Peyer's patch (tissue), 4 donors: ENCODE measurements at regions not wholly inside any gene's neighbourhood (a gene's known extent, or its start where the extent isn't known, plus 50 kb on each side); places are given as distances from the start of the nearest gene placed in this dataset.

ENCODE experiments used
- DNase-seq, 3 donors: peaks; one replicate each; pipeline ENCODE4 v3.0.0-alpha.2; 2017 to 2019
- H3K27ac ChIP-seq, 4 donors: fragments of 200-600 bp; sonication (generic); one replicate each; pipeline ENCODE4 v1.5.1; 2016 to 2019
- H3K27me3 ChIP-seq, 2 donors: fragments of 200-600 bp; sonication (generic); one replicate each; pipeline ENCODE4 v1.5.1; 2019
- H3K36me3 ChIP-seq, 3 donors: fragments of 200-600 bp; sonication (generic); one replicate each; pipeline ENCODE4 v1.5.1; 2016 to 2019
- H3K4me1 ChIP-seq, 4 donors: fragments of 200-600 bp; sonication (generic); one replicate each; pipeline ENCODE4 v1.5.1; 2016 to 2019
- H3K4me3 ChIP-seq, 4 donors: fragments of 200-600 bp; sonication (generic); 1 replicate in 3 of 4; 2 replicates in 1 of 4; pipeline ENCODE4 v1.5.1; 2016 to 2019; ENCODE audit warnings: mild to moderate bottlenecking in 1 of 4
- H3K9me3 ChIP-seq, 4 donors: fragments of 200-600 bp; sonication (generic); one replicate each; pipeline ENCODE4 v1.5.1; 2016 to 2019; ENCODE audit warnings: mild to moderate bottlenecking in 1 of 4
- CTCF ChIP-seq, 6 experiments: fragments of 450-650 bp in 4 of 6; fragments of 200-600 bp in 2 of 6; sonication (generic) in 1 of 6; IDR thresholded peaks; one replicate each; pipeline ENCODE4 v1.5.1; 2017 to 2019; ENCODE audit warnings: antibody characterized with exemption in 6 of 6, mild to moderate bottlenecking in 3 of 6, moderate library complexity in 1 of 6
- POLR2A ChIP-seq, 2 donors: fragments of 450-650 bp; IDR thresholded peaks; one replicate each; pipeline ENCODE4 v1.5.1; 2017; ENCODE audit warnings: antibody characterized with exemption in 2 of 2, mild to moderate bottlenecking in 2 of 2, moderate library complexity in 2 of 2

GRCh38 chr1:5634893-5635292 lies 357.3 kb downstream of the NPHP4 start:
- no peaks in the 10 kb centered on the region for H3K27me3 ChIP-seq
- no peak for DNase-seq
- no peak overlapping the region for H3K27ac ChIP-seq
- TF ChIP-seq POLR2A (IDR thresholded peaks at IDR 0.05) = no peak
- TF ChIP-seq CTCF (IDR thresholded peaks at IDR 0.05) = no peak
- no peak overlapping the region for H3K4me3 ChIP-seq
- no peaks in the 10 kb centered on the region for H3K9me3 ChIP-seq
- no peaks in the 10 kb centered on the region for H3K4me1 ChIP-seq
- H3K36me3 ChIP-seq = no peaks in the 10 kb centered on the region

DNA sequence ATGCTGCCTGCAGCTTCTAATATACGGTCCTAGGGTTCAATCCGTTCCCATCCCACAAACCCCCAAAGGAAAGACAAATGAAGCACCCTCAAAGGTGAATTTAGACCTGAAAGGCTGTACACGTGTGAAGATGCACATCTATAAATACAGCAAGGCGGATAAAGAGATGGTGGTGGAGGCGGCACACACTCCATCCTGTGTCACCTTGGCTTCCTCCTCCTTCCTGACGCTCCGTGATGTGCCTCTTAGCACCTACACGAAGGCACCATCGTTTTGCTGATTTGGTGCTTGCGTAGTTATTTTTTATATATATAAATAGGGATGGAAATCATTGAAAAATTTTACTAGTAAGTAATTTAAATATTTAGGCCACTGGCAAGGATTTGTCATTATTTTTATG lies 359.4 kb downstream of the NPHP4 start:
- H3K27me3 ChIP-seq = no peaks in the 10 kb centered on the region
- TF ChIP-seq CTCF (IDR thresholded peaks at IDR 0.05) (no peak), POLR2A (IDR thresholded peaks at IDR 0.05) (no peak)
- no peaks in the 10 kb centered on the region for H3K36me3 ChIP-seq
- no peak overlapping the region for H3K4me3 ChIP-seq
- no peaks in the 10 kb centered on the region for H3K9me3 ChIP-seq
- no peaks in the 10 kb centered on the region for H3K4me1 ChIP-seq
- no peak for DNase-seq
- H3K27ac ChIP-seq = no peak overlapping the region

- TF ChIP-seq CTCF (IDR thresholded peaks at IDR 0.05) = no peak
- TF ChIP-seq POLR2A (IDR thresholded peaks at IDR 0.05) = no peak
- Histone ChIP-seq H3K4me3 (no peak overlapping the region), H3K27me3 (no peaks in the 10 kb centered on the region), H3K36me3 (no peaks in the 10 kb centered on the region), H3K4me1 (no peaks in the 10 kb centered on the region), H3K27ac (no peak overlapping the region), H3K9me3 (no peaks in the 10 kb centered on the region)
- DNase-seq = no peak
These were observed 360.0 kb downstream of the NPHP4 start for GRCh38 chr1:5632224-5632623.

GRCh38 chr1:5628416-5628815 lies 363.8 kb downstream of the NPHP4 start:
- no peak overlapping the region for H3K27ac ChIP-seq
- TF ChIP-seq POLR2A (IDR thresholded peaks at IDR 0.05) (no peak), CTCF (IDR thresholded peaks at IDR 0.05) (no peak)
- no peaks in the 10 kb centered on the region for H3K36me3 ChIP-seq
- no peak overlapping the region for H3K4me3 ChIP-seq
- H3K4me1 ChIP-seq = no peaks in the 10 kb centered on the region
- DNase-seq = no peak
- no peaks in the 10 kb centered on the region for H3K9me3 ChIP-seq
- no peaks in the 10 kb centered on the region for H3K27me3 ChIP-seq

GRCh38 chr1:5623399-5623798 lies 368.8 kb downstream of the NPHP4 start:
- no peaks in the 10 kb centered on the region for H3K27me3 ChIP-seq
- no peaks in the 10 kb centered on the region for H3K9me3 ChIP-seq
- no peak overlapping the region for H3K27ac ChIP-seq
- no peak overlapping the region for H3K4me3 ChIP-seq
- no peaks in the 10 kb centered on the region for H3K36me3 ChIP-seq
- DNase-seq = no peak
- TF ChIP-seq CTCF (IDR thresholded peaks at IDR 0.05) (no peak), POLR2A (IDR thresholded peaks at IDR 0.05) (no peak)
- H3K4me1 ChIP-seq = no peaks in the 10 kb centered on the region

DNA sequence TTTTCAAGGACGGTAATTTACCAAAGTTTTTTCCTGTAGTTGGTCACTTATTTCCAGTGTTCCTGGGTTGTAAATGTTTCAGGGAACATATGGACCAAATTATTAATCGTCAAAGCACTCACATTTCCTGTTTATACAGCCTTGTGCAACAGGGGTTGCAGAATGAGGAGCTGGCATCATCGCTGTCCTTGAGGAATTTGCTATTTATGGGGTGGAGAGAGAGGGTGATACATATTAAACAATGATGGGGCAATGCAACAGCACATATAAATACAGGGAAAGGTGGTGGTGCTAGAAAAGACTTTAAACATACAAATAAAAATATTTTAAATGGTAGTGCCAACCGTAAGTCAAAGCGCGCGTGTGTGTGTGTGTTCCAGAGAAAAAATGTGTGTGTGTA lies 369.8 kb downstream of the NPHP4 start:
- no peaks in the 10 kb centered on the region for H3K36me3 ChIP-seq
- H3K27ac ChIP-seq = no peak overlapping the region
- no peak overlapping the region for H3K4me3 ChIP-seq
- TF ChIP-seq CTCF (IDR thresholded peaks at IDR 0.05) = no peak
- TF ChIP-seq POLR2A (IDR thresholded peaks at IDR 0.05) = no peak
- no peaks in the 10 kb centered on the region for H3K9me3 ChIP-seq
- H3K27me3 ChIP-seq = no peaks in the 10 kb centered on the region
- DNase-seq = no peak
- H3K4me1 ChIP-seq = no peaks in the 10 kb centered on the region
